HCT116 (cell line): ENCODE measurements at regions not wholly inside any gene's neighbourhood (a gene's known extent, or its start where the extent isn't known, plus 50 kb on each side); places are given as distances from the start of the nearest gene placed in this dataset.
A peak's percentile ranks its signal among the peaks of the same experiment; 100 is the strongest.

Experiments used
- ATAC-seq: fragments of 200-7000 bp; cut with Tn5 transposase; 2 replicates; pipeline ENCODE4 v1.9.1; 2020; ENCODE audit warnings: mild to moderate bottlenecking, moderate library complexity
- BruUV-seq: library from RNA; stranded (reverse); fragments of 400-500 nt; replicated peaks from 2 replicates; lab custom pipeline; 2021; lab: Mats Ljungman, UMichigan
- CTCF ChIA-PET: fragments of 300-600 bp; sonication (Branson Sonifier 250); formaldehyde crosslinking; loops from one replicate; lab custom pipeline; 2021; ENCODE audit warnings: antibody characterized with exemption; lab: Charles Lee
- POLR2A ChIA-PET: fragments of 300-600, 350-600 bp; sonication (Branson Sonifier 250); formaldehyde crosslinking; loops from one replicate; lab custom pipeline; 2021; ENCODE audit warnings: antibody characterized with exemption; lab: Charles Lee
- RAD21 ChIA-PET, 2 experiments: fragments of 300-600 bp; sonication (Branson Sonifier 250); formaldehyde crosslinking; loops; one replicate each; lab custom pipeline; 2023; ENCODE audit warnings: low total read pairs in 2 of 2; ENCODE audit not compliant: uncharacterized antibody in 2 of 2, unreplicated experiment in 2 of 2, low non-redundant PET in 1 of 2; lab: Charles Lee
- DNase-seq: peaks from one replicate; pipeline ENCODE4 v3.0.0-alpha.2; 2010; ENCODE audit warnings: low read depth, low spot score
- H2AFZ ChIP-seq: fragments of 200-600 bp; shearing (Covaris generic), sonication (generic); 2 replicates; pipeline ENCODE4 v1.6.1; 2017; ENCODE audit warnings: low read depth, mixed run types, mixed read lengths, antibody characterized with exemption, low read length; ENCODE audit not compliant: poor library complexity, severe bottlenecking
- H3K27ac ChIP-seq: 2 replicates; pipeline ENCODE4 v1.5.1; 2012; ENCODE audit warnings: low read depth, low read length
- H3K27me3 ChIP-seq: fragments of 200-600 bp; sonication (generic); 2 replicates; pipeline ENCODE4 v1.6.1; 2016; ENCODE audit warnings: mixed run types, low read length, mixed read lengths; ENCODE audit not compliant: insufficient read depth
- H3K36me3 ChIP-seq, 2 experiments: fragments of 200-500 bp in 1 of 2; fragments of 200-600 bp in 1 of 2; sonication (Bioruptor generic) in 1 of 2; sonication (generic) in 1 of 2; 2 replicates each; pipeline versions ENCODE4 v1.5.1 to v1.6.1; 2014 to 2016; ENCODE audit warnings: low read length in 2 of 2, inconsistent platforms in 1 of 2, mixed read lengths in 1 of 2, mixed run types in 1 of 2; ENCODE audit not compliant: insufficient read depth in 2 of 2, control insufficient read depth in 1 of 2
- H3K4me1 ChIP-seq, 2 experiments: fragments of 200-600 bp in 1 of 2; sonication (generic) in 1 of 2; 2 replicates each; pipeline versions ENCODE4 v1.5.1 to v1.6.1; 2012 to 2017; ENCODE audit warnings: low read length in 2 of 2, inconsistent platforms in 1 of 2, mild to moderate bottlenecking in 1 of 2, mixed read lengths in 1 of 2, mixed run types in 1 of 2, moderate library complexity in 1 of 2; ENCODE audit not compliant: insufficient read depth in 2 of 2, control insufficient read depth in 1 of 2
- H3K4me2 ChIP-seq: fragments of 200-600 bp; sonication (generic); 2 replicates; pipeline ENCODE4 v1.6.1; 2017; ENCODE audit warnings: mixed run types, low read length, mixed read lengths
- H3K4me3 ChIP-seq, 2 experiments: fragments of 200-600 bp in 1 of 2; sonication (generic) in 1 of 2; replicated peaks in 1 of 2; 2 replicates each; pipeline ENCODE4 v1.5.1; 2011 to 2016; ENCODE audit warnings: low read length in 2 of 2, control low read depth in 1 of 2, low read depth in 1 of 2, mild to moderate bottlenecking in 1 of 2, mixed read lengths in 1 of 2, mixed run types in 1 of 2
- H3K79me2 ChIP-seq: fragments of 200-600 bp; sonication (generic); 2 replicates; pipeline ENCODE4 v1.6.1; 2017; ENCODE audit warnings: mild to moderate bottlenecking, mixed run types, low read length, moderate library complexity, mixed read lengths; ENCODE audit not compliant: insufficient read depth
- H3K9ac ChIP-seq: fragments of 200-600 bp; sonication (generic); 2 replicates; pipeline ENCODE4 v1.6.1; 2016; ENCODE audit warnings: low read length, mixed read lengths
- H3K9me2 ChIP-seq: fragments of 200-600 bp; sonication (generic), shearing (Covaris generic); 2 replicates; pipeline ENCODE4 v1.6.1; 2017; ENCODE audit warnings: mixed run types, mild to moderate bottlenecking, moderate library complexity; ENCODE audit not compliant: insufficient read depth
- H3K9me3 ChIP-seq, 2 experiments: fragments of 200-500 bp in 1 of 2; fragments of 200-600 bp in 1 of 2; sonication (Bioruptor generic) in 1 of 2; sonication (generic) in 1 of 2; 2 replicates each; pipeline ENCODE4 v1.6.1; 2014 to 2017; ENCODE audit warnings: low read length in 2 of 2, mixed read lengths in 2 of 2, inconsistent platforms in 1 of 2, low read depth in 1 of 2, mild to moderate bottlenecking in 1 of 2, mixed run types in 1 of 2, moderate library complexity in 1 of 2; ENCODE audit not compliant: control insufficient read depth in 1 of 2, insufficient read depth in 1 of 2
- H4K20me1 ChIP-seq: fragments of 200-600 bp; sonication (generic), shearing (Covaris generic); 2 replicates; pipeline ENCODE4 v1.6.1; 2017; ENCODE audit warnings: mixed run types, mild to moderate bottlenecking, moderate library complexity; ENCODE audit not compliant: insufficient read depth
- CBX3 ChIP-seq: IDR thresholded peaks from 2 replicates; pipeline ENCODE4 v1.6.1; 2012; ENCODE audit warnings: low read depth
- CEBPB ChIP-seq: IDR thresholded peaks from 2 replicates; pipeline ENCODE4 v1.6.1; 2012; ENCODE audit warnings: low read depth
- CTCF ChIP-seq, 3 experiments: fragments of 200-600 bp in 1 of 3; sonication (generic) in 1 of 3; IDR thresholded peaks in 2 of 3; conservative IDR thresholded peaks in 1 of 3; 2 replicates each; pipeline ENCODE4 v1.5.1; 2012 to 2017; ENCODE audit warnings: low read depth in 2 of 3, low read length in 2 of 3, antibody characterized with exemption in 1 of 3, borderline replicate concordance in 1 of 3, control low read depth in 1 of 3, mild to moderate bottlenecking in 1 of 3, mixed read lengths in 1 of 3, mixed run types in 1 of 3, moderate library complexity in 1 of 3; ENCODE audit not compliant: insufficient read depth in 1 of 3
- EZH2 ChIP-seq: fragments of 200-600 bp; sonication (generic); IDR thresholded peaks from 2 replicates; pipeline ENCODE4 v1.6.1; 2017; ENCODE audit warnings: antibody characterized with exemption, mixed run types
- FOSL1 ChIP-seq: IDR thresholded peaks from 2 replicates; pipeline ENCODE4 v1.6.1; 2012; ENCODE audit warnings: low read depth
- JUND ChIP-seq: IDR thresholded peaks from 2 replicates; pipeline ENCODE4 v1.6.1; 2012
- POLR2A ChIP-seq: IDR thresholded peaks from 2 replicates; pipeline ENCODE4 v1.7.0; 2011; ENCODE audit warnings: borderline replicate concordance; ENCODE audit not compliant: insufficient read depth, insufficient read length; ENCODE audit errors: extremely low read depth
- RAD21 ChIP-seq: IDR thresholded peaks from 2 replicates; pipeline ENCODE4 v1.6.1; 2012; ENCODE audit warnings: low read depth, mild to moderate bottlenecking
- SP1 ChIP-seq: IDR thresholded peaks from 2 replicates; pipeline ENCODE4 v1.6.1; 2012; ENCODE audit warnings: low read depth
- intact Hi-C: fragments of 100-400 bp; cut with micrococcal nuclease; formaldehyde crosslinking; loops from 2 replicates; pipeline ENCODE4 v1.10.0; 2022

GRCh38 chr2:188684795-188685194 is 289.4 kb upstream of the COL3A1 start:
- TF ChIP-seq RAD21 (no peak), CTCF (IDR thresholded peaks at IDR 0.05 in 2 of 3, conservative IDR thresholded peaks at IDR 0.05 in 1 of 3; ENCODE audit: borderline replicate concordance in 1 of 3, insufficient read depth in 1 of 3, low read depth in 2 of 3, low read length in 2 of 3) (no peak)
- RAD21 ChIA-PET: no interaction called here
- Histone ChIP-seq H3K4me2 (no peak overlapping the region), H3K9me3 (no peaks in the 10 kb centered on the region), H3K9me2 (no peaks in the 10 kb centered on the region), H2AFZ (no peak overlapping the region), H3K27ac (no peak overlapping the region), H3K27me3 (no peaks in the 10 kb centered on the region), H3K4me3 (no peak overlapping the region), H3K36me3 (no peaks in the 10 kb centered on the region), H3K9ac (no peak overlapping the region), H3K4me1 (no peaks in the 10 kb centered on the region; a peak in 1 of 4 replicates), H4K20me1 (no peaks in the 10 kb centered on the region), H3K79me2 (no peaks in the 10 kb centered on the region)
- ATAC-seq: no peak
- intact Hi-C loops: no loop called here
- DNase-seq: no peak
- POLR2A ChIA-PET: no interaction called here
- CTCF ChIA-PET: no interaction called here
- BruUV-seq: no TSS peak

DNA sequence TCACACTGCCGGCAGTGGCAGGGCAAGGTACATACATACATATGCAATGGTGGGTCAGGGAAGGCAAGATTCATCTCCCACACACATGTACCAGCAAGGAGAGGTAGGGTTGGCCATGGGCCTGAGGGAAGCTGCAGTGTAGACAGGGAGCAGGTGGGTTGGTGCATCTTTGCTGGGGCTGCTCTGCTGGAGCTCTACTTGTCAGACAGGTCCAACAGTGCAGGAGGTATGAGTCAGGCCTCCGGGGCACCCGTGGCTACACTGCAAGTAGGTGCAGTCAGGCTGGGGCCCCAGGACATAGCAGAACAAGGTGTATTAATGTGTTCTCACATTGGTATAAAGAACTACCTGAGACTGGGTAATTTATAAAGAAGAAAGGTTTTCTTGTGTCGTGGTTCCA is 281.1 kb upstream of the COL3A1 start:
- CTCF ChIA-PET: no interaction called here
- Histone ChIP-seq H4K20me1 (no peaks in the 10 kb centered on the region), H3K79me2 (no peaks in the 10 kb centered on the region), H3K36me3 (no peaks in the 10 kb centered on the region), H3K9me3 (no peaks in the 10 kb centered on the region), H3K27ac (no peak overlapping the region), H3K4me1 (peaks cover 14 to 28% of the 10 kb centered on the region in 2 experiments), H3K9ac (no peak overlapping the region), H3K4me2 (peak overlapping the region; percentile 36), H3K27me3 (no peaks in the 10 kb centered on the region), H3K9me2 (no peaks in the 10 kb centered on the region), H3K4me3 (no peak overlapping the region), H2AFZ (peak overlapping the region; percentile 27)
- TF ChIP-seq POLR2A (no peak), CBX3 (peak; percentile 31; the same call in 1 of the 2 replicates), CEBPB (no peak), FOSL1 (peak; percentile 42; the same call in 1 of the 2 replicates), SP1 (peak; percentile 39; the same call in 1 of the 2 replicates), EZH2 (no peak), RAD21 (no peak), JUND (peak; percentile 41)
- no TSS peak for BruUV-seq
- RAD21 ChIA-PET: no interaction called here
- ATAC-seq (peak; percentile 90), DNase-seq (peak; percentile 15)
- intact Hi-C loops: no loop called here
- POLR2A ChIA-PET: no interaction called here
